Epithelial cell of proximal tubule (primary cell): ENCODE measurements at regions not wholly inside any gene's neighbourhood (a gene's known extent, or its start where the extent isn't known, plus 50 kb on each side); places are given as distances from the start of the nearest gene placed in this dataset.

Experiments used
- DNase-seq: peaks from one replicate; pipeline ENCODE4 v3.0.0-alpha.2; 2011; ENCODE audit warnings: low read depth
- H3K4me3 ChIP-seq: 2 replicates; pipeline ENCODE4 v1.5.1; 2011; ENCODE audit warnings: low read depth, mild to moderate bottlenecking, low read length
- CTCF ChIP-seq: conservative IDR thresholded peaks from 2 replicates; pipeline ENCODE4 v1.5.1; 2012; ENCODE audit warnings: low read depth, mild to moderate bottlenecking, low read length

- DNase-seq, result no peak
- no peak for TF ChIP-seq CTCF
- H3K4me3 ChIP-seq, result no peak overlapping the region
These were observed 148.7 kb upstream of the GDNF start for GRCh38 chr5:37988454-37989046.

- H3K4me3 ChIP-seq, result no peak overlapping the region
- TF ChIP-seq CTCF, result no peak
- no peak for DNase-seq
These were observed 144.5 kb upstream of the GDNF start for GRCh38 chr5:37984300-37984699.

- DNase-seq, result no peak
- no peak for TF ChIP-seq CTCF
- no peak overlapping the region for H3K4me3 ChIP-seq
These were observed 143.6 kb upstream of the GDNF start for GRCh38 chr5:37983463-37983862.

GRCh38 chr5:37979559-37979958 is 139.7 kb upstream of the GDNF start:
- no peak overlapping the region for H3K4me3 ChIP-seq
- no peak for DNase-seq
- TF ChIP-seq CTCF, result no peak

GRCh38 chr5:37975531-37975930 is 135.7 kb upstream of the GDNF start:
- TF ChIP-seq CTCF, result no peak
- no peak for DNase-seq
- no peak overlapping the region for H3K4me3 ChIP-seq

- no peak for TF ChIP-seq CTCF
- no peak for DNase-seq
- no peak overlapping the region for H3K4me3 ChIP-seq
These were observed 131.7 kb upstream of the GDNF start for GRCh38 chr5:37971483-37972024.

- no peak for DNase-seq
- no peak overlapping the region for H3K4me3 ChIP-seq
- no peak for TF ChIP-seq CTCF
These were observed 127.0 kb upstream of the GDNF start for GRCh38 chr5:37966871-37967270.
